DMS53 treated with DMSO at 0.1 percent for 48 hours (cell line): ENCODE measurements at regions not wholly inside any gene's neighbourhood (a gene's known extent, or its start where the extent isn't known, plus 50 kb on each side); places are given as distances from the start of the nearest gene placed in this dataset.

ENCODE experiments used
- DNase-seq: peaks from one replicate; lab custom pipeline; 2025; ENCODE audit not compliant: unreplicated experiment; lab: John Stamatoyannopoulos, UW

DNA sequence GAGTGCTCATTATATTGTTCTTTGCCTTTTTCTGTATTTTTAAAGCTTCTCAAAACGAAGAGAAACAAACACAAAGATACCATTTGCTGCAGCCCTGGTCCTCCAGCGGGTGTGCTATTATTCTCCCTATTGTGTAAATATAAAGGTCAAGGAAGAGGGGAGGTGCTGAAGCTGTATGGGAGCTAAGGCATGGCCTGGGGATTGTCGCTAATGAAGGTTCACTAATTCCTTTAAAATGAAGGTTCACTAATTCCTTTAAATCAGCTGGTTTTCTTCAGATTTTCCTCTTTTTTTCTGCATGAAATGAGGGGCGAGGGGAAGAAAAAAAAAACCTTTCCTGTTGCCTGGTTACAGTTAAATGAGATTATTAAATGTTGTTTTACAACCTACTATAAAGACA is 74.5 kb upstream of the MAP1B start:
- no peak for DNase-seq

DNA sequence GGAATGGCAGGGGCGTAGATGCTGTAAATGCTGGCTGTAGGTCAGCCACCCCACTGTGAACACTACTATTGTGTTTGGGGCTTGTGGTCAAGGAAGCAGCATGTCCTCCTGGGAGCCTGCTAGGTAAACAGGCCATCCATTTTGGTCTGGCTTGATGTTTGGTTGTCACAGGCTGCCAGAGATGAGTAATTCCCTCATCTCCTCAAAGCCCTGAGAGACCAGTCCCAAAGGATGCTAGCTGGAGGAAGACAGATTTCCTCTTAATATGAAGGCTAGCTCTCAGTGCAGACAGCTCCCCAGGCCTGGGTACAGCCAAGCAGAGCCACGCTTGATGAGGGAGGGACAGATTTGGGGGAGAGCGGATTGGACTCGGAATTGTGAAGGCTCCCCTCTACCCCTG is 72.5 kb upstream of the MAP1B start:
- no peak for DNase-seq

DNA sequence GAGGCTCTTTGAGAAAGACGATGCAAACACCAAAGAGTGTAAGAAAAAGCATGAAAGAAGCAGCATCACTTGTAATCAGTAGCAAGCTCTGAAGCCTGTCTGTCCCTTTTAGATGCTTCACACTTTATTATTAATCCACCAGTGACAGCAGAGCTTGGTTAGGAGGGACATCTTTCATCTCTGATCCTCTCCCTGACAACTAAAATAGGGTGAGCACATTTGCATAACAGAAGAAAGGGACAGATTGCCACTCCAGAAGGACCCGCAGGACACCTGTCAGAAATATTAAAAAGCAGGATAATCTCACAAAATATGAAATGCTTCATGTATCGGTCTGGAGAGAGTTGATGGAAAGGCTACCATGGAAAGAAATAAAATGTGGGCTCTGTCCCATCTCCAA is 71.4 kb upstream of the MAP1B start:
- no peak for DNase-seq

DNA sequence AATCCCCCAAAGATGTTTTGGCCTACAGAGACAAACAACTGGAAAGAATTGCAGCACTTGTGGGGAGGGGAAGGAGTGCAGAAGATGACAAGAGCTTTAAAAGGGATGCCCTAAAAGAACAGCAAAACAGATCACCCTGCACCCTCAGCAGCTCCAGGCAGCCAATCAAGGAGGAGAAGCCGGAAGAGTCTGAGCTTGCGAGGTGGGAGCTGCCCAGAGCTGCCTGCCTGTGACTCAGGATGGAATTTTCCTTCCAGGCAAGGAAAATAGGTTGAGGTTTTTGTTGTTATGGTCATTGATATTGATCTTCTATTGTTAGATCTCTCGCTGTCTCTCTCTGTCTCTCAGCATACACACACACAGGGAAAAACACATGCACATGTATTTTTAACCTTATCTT is 70.3 kb upstream of the MAP1B start:
- DNase-seq = no peak

DNA sequence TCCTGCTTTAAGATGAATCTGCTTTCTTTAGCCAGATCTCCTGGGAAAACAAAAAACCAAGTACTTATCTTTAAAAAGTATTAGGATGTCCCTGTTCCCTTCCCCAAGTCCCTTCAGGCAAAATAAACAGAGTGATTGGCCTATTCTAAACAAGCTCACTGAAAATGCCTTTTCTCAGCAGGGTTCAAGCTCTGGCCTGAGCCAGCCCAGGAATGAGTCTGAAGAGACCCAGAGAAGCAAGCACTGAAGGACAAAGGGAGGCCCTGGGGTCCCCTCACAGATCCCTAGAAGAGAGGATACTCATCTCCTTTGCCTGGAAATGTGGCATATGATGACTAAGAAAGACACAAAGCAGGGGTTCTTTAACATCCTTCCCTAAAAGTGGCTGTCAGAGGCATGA is 66.8 kb upstream of the MAP1B start:
- DNase-seq = no peak

DNA sequence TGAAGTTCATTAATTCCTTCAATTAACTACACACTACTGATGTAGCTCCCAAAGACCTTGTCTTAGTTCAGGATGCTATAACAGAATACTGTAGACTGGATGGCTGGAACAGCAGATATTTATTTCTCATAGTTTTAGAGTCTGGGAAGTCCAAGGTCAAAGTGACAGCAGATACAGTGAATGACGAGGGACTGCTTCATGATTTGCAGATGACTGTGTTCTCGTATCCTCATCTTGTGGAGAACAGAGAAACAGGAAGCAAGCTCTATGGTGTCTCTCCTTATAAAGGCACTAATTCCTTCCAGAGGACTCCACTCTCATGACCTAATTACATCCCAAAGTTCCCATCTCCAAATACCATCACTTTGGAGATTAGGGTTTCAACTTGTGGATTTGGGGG is 65.6 kb upstream of the MAP1B start:
- DNase-seq = no peak

DNA sequence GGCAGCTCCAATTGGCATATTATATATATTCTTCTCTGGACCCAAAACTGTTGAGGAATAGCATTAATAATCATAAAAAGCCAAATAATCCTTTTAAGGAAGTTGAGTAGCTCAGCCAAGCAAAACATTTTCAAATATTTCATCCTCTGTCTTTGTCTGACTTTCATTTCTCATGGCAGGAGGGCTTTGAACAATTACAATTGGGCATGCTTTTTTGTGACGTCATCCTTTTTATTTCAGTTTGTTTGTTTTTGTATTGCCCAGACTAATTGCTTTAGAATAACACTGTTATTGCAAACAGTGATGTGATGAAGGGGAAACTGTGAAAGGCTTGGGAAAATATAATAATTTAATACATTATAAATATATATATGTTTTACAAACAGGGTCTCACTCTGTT is 65.2 kb upstream of the MAP1B start:
- no peak for DNase-seq

DNA sequence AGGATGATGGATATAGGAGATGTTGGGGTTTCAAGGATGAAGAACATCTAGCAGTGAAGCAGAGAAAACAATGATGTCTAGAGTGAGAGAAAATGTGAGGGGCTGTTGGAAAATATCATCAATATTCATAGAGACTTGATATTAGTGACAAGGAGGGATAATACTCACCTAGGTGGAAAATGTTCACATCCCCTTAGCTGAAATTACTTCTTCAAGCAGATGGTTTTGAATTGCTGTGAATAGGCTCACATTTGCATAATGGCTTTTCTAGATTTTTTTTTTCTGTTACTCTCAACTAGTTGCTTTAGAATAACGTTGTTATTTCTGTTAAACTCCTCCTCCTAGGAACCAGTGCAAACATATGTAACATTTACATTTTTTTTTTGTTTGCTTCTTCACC is 61.6 kb upstream of the MAP1B start:
- DNase-seq = no peak

DNA sequence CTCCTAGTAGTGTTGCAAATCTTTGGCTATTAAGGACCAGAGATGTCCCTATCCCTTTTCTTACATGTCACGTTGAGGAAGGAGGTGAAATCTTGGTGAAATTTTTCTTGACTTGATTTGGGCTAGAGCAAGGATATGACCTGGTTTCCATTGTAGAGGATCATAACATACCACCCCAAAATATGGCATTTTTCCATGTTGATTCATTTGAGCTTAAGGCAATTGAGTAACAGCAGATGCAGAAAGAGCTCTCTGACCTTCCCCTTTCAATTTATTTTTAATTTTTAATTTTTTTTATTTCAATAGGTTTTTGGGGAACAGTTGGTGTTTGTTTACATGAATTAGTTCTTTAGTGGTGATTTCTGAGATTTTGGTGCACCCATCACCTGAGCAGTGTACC is 61.2 kb upstream of the MAP1B start:
- DNase-seq = no peak

DNA sequence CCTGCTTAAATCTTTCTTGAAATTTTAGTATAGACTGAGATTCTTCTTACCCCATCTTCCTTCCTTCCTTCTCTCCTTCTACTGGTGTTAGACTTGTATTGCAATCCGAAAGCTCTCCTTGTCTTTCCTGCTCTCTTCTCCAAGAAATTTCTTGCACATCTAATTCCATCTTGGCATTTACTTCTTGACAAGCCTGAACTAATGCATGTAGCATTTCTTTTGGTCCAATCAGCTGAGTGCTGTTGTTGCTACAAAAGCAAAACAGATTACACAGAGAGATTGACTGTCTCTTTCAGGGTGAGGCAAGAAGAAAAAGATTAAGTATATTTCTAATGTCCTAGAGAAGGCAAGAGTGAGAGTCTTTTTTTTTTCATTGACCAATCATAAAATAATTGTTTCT is 51.6 kb upstream of the MAP1B start:
- DNase-seq = no peak
